D721Med (cell line): ENCODE measurements at regions not wholly inside any gene's neighbourhood (a gene's known extent, or its start where the extent isn't known, plus 50 kb on each side); places are given as distances from the start of the nearest gene placed in this dataset.

Experiments used
- DNase-seq: peaks from one replicate; pipeline ENCODE4 v3.0.0; 2011; ENCODE audit warnings: low spot score; ENCODE audit not compliant: insufficient read length
- FAIRE-seq: peaks from 2 replicates; lab custom pipeline; 2011; peaks lifted over from hg19 to GRCh38; lab: Jason Lieb, UNC
- CTCF ChIP-seq: IDR thresholded peaks from 2 replicates; pipeline ENCODE4 v1.5.1; 2012; ENCODE audit warnings: mild to moderate bottlenecking, control low read depth; ENCODE audit not compliant: insufficient read depth; ENCODE audit errors: missing control alignments

- TF ChIP-seq CTCF: no peak
- DNase-seq: no peak
- peak; percentile 16 for FAIRE-seq
Measured at GRCh38 chr1:234667600-234668576, 57.9 kb upstream of the IRF2BP2 start.

- DNase-seq (no peak), FAIRE-seq (no peak)
- TF ChIP-seq CTCF: no peak
Measured at GRCh38 chr1:234666761-234667160, 56.8 kb upstream of the IRF2BP2 start.

- DNase-seq: no peak
- FAIRE-seq: no peak
- no peak for TF ChIP-seq CTCF
Measured at GRCh38 chr1:234665975-234666605, 56.1 kb upstream of the IRF2BP2 start.

GRCh38 chr1:234662148-234662547, 52.2 kb upstream of the IRF2BP2 start:
- no peak for TF ChIP-seq CTCF
- DNase-seq (no peak), FAIRE-seq (no peak)

- DNase-seq: no peak
Measured at GRCh38 chr1:234661317-234661928, 51.4 kb upstream of the IRF2BP2 start.

More at GRCh38 chr1:234661317-234661928, 51.4 kb upstream of the IRF2BP2 start:
- TF ChIP-seq CTCF: no peak
- FAIRE-seq: no peak
